ENCODE measurements at regions not wholly inside any gene's neighbourhood (a gene's known extent, or its start where the extent isn't known, plus 50 kb on each side); places are given as distances from the start of the nearest gene placed in this dataset.

- Histone ChIP-seq H3K36me3 (ENCODE audit: insufficient read depth, low read length) (no peaks in the 10 kb centered on the region), H3K9me2 (replicated peaks; ENCODE audit: low read depth, low read length) (no peaks in the 10 kb centered on the region), H3K9me3 (ENCODE audit: insufficient read depth, low read depth, low read length) (no peaks in the 10 kb centered on the region; the same call in 1 of the 2 replicates), H3K79me2 (ENCODE audit: insufficient read depth, low read length) (no peaks in the 10 kb centered on the region), H3K27me3 (ENCODE audit: insufficient read depth, low read length, poor library complexity, severe bottlenecking) (no peaks in the 10 kb centered on the region), H3K4me3 (ENCODE audit: low read length, poor library complexity, severe bottlenecking) (no peak overlapping the region), H2AFZ (ENCODE audit: low read length) (no peak overlapping the region), H3K9ac (ENCODE audit: low read depth, low read length, poor library complexity, severe bottlenecking) (no peak overlapping the region), H3K4me2 (ENCODE audit: low read depth, low read length, poor library complexity, severe bottlenecking) (no peak overlapping the region), H3F3A (ENCODE audit: low read depth) (no peaks in the 10 kb centered on the region), H4K20me1 (ENCODE audit: insufficient read depth, low read length, poor library complexity, severe bottlenecking) (no peaks in the 10 kb centered on the region), H3K4me1 (ENCODE audit: insufficient read depth, low read length, poor library complexity, severe bottlenecking) (no peaks in the 10 kb centered on the region)
- no peak for TF ChIP-seq CTCF (conservative IDR thresholded peaks at IDR 0.05; ENCODE audit: low read length)
- TF ChIP-seq EZH2phosphoT487 (IDR thresholded peaks at IDR 0.05; ENCODE audit: borderline replicate concordance): no peak
These were observed 493.0 kb downstream of the PTPRU start for GRCh38 chr1:29729281-29729680.

- Histone ChIP-seq H3K4me2 (ENCODE audit: low read depth, low read length, poor library complexity, severe bottlenecking) (no peak overlapping the region), H3K27me3 (ENCODE audit: insufficient read depth, low read length, poor library complexity, severe bottlenecking) (no peaks in the 10 kb centered on the region), H3K9me3 (ENCODE audit: insufficient read depth, low read depth, low read length) (no peaks in the 10 kb centered on the region; the same call in 1 of the 2 replicates), H4K20me1 (ENCODE audit: insufficient read depth, low read length, poor library complexity, severe bottlenecking) (no peaks in the 10 kb centered on the region), H3K9me2 (replicated peaks; ENCODE audit: low read depth, low read length) (no peaks in the 10 kb centered on the region), H3K79me2 (ENCODE audit: insufficient read depth, low read length) (no peaks in the 10 kb centered on the region), H3K9ac (ENCODE audit: low read depth, low read length, poor library complexity, severe bottlenecking) (no peak overlapping the region), H3K36me3 (ENCODE audit: insufficient read depth, low read length) (no peaks in the 10 kb centered on the region), H3K4me1 (ENCODE audit: insufficient read depth, low read length, poor library complexity, severe bottlenecking) (no peaks in the 10 kb centered on the region), H3K4me3 (ENCODE audit: low read length, poor library complexity, severe bottlenecking) (no peak overlapping the region), H2AFZ (ENCODE audit: low read length) (no peak overlapping the region), H3F3A (ENCODE audit: low read depth) (no peaks in the 10 kb centered on the region)
- TF ChIP-seq EZH2phosphoT487 (IDR thresholded peaks at IDR 0.05; ENCODE audit: borderline replicate concordance) (no peak), CTCF (conservative IDR thresholded peaks at IDR 0.05; ENCODE audit: low read length) (no peak)
These were observed 492.4 kb downstream of the PTPRU start for GRCh38 chr1:29728703-29729102.

- TF ChIP-seq CTCF (conservative IDR thresholded peaks at IDR 0.05; ENCODE audit: low read length) (no peak), EZH2phosphoT487 (IDR thresholded peaks at IDR 0.05; ENCODE audit: borderline replicate concordance) (no peak)
- Histone ChIP-seq H3K36me3 (ENCODE audit: insufficient read depth, low read length) (no peaks in the 10 kb centered on the region), H4K20me1 (ENCODE audit: insufficient read depth, low read length, poor library complexity, severe bottlenecking) (no peaks in the 10 kb centered on the region), H3K9ac (ENCODE audit: low read depth, low read length, poor library complexity, severe bottlenecking) (no peak overlapping the region), H3K4me3 (ENCODE audit: low read length, poor library complexity, severe bottlenecking) (no peak overlapping the region), H3F3A (ENCODE audit: low read depth) (no peaks in the 10 kb centered on the region), H3K4me1 (ENCODE audit: insufficient read depth, low read length, poor library complexity, severe bottlenecking) (no peaks in the 10 kb centered on the region), H3K9me3 (ENCODE audit: insufficient read depth, low read depth, low read length) (peaks cover 3% of the 10 kb centered on the region; the same call in 1 of the 2 replicates), H3K79me2 (ENCODE audit: insufficient read depth, low read length) (no peaks in the 10 kb centered on the region), H3K9me2 (replicated peaks; ENCODE audit: low read depth, low read length) (no peaks in the 10 kb centered on the region), H3K4me2 (ENCODE audit: low read depth, low read length, poor library complexity, severe bottlenecking) (no peak overlapping the region), H3K27me3 (ENCODE audit: insufficient read depth, low read length, poor library complexity, severe bottlenecking) (no peaks in the 10 kb centered on the region), H2AFZ (ENCODE audit: low read length) (no peak overlapping the region)
These were observed 488.9 kb downstream of the PTPRU start for GRCh38 chr1:29725262-29725661.
